Ishikawa (cell line): ENCODE measurements at regions not wholly inside any gene's neighbourhood (a gene's known extent, or its start where the extent isn't known, plus 50 kb on each side); places are given as distances from the start of the nearest gene placed in this dataset.

Experiments used
- CEBPB ChIP-seq: IDR thresholded peaks from 2 replicates; pipeline ENCODE4 v1.6.1; 2012
- CREB1 ChIP-seq: IDR thresholded peaks from 2 replicates; pipeline ENCODE4 v1.6.1; 2012; ENCODE audit warnings: low read depth
- EGR1 ChIP-seq: IDR thresholded peaks from 2 replicates; pipeline ENCODE4 v1.6.1; 2012
- EP300 ChIP-seq: IDR thresholded peaks from 2 replicates; pipeline ENCODE4 v1.6.1; 2012; ENCODE audit warnings: borderline replicate concordance
- FOXM1 ChIP-seq: IDR thresholded peaks from 2 replicates; pipeline ENCODE4 v1.6.1; 2012; ENCODE audit warnings: low read depth, borderline replicate concordance
- RAD21 ChIP-seq: IDR thresholded peaks from 2 replicates; pipeline ENCODE4 v1.6.1; 2012; ENCODE audit warnings: low read depth
- TAF1 ChIP-seq: IDR thresholded peaks from 2 replicates; pipeline ENCODE4 v1.6.1; 2012; ENCODE audit warnings: low read depth, mild to moderate bottlenecking
- USF1 ChIP-seq: IDR thresholded peaks from 2 replicates; pipeline ENCODE4 v1.6.1; 2012
- YY1 ChIP-seq: IDR thresholded peaks from 2 replicates; pipeline ENCODE4 v1.6.1; 2012; ENCODE audit warnings: low read depth
- TF ChIP-seq, protein P1 (sequence below): IDR thresholded peaks from 2 replicates; pipeline ENCODE4 v1.6.1; 2012; ENCODE audit warnings: low read depth, mild to moderate bottlenecking
- TF ChIP-seq, protein P2 (sequence below): IDR thresholded peaks from 2 replicates; pipeline ENCODE4 v1.6.1; 2012

GRCh38 chr11:27274854-27275395 lies 88.1 kb downstream of the CCDC34 start:
- TF ChIP-seq YY1 (no peak), EGR1 (no peak), FOXM1 (no peak), TAF1 (no peak), RAD21 (no peak), CREB1 (no peak), USF1 (no peak), EP300 (no peak), CEBPB (no peak)
- TF ChIP-seq, protein P1, sequence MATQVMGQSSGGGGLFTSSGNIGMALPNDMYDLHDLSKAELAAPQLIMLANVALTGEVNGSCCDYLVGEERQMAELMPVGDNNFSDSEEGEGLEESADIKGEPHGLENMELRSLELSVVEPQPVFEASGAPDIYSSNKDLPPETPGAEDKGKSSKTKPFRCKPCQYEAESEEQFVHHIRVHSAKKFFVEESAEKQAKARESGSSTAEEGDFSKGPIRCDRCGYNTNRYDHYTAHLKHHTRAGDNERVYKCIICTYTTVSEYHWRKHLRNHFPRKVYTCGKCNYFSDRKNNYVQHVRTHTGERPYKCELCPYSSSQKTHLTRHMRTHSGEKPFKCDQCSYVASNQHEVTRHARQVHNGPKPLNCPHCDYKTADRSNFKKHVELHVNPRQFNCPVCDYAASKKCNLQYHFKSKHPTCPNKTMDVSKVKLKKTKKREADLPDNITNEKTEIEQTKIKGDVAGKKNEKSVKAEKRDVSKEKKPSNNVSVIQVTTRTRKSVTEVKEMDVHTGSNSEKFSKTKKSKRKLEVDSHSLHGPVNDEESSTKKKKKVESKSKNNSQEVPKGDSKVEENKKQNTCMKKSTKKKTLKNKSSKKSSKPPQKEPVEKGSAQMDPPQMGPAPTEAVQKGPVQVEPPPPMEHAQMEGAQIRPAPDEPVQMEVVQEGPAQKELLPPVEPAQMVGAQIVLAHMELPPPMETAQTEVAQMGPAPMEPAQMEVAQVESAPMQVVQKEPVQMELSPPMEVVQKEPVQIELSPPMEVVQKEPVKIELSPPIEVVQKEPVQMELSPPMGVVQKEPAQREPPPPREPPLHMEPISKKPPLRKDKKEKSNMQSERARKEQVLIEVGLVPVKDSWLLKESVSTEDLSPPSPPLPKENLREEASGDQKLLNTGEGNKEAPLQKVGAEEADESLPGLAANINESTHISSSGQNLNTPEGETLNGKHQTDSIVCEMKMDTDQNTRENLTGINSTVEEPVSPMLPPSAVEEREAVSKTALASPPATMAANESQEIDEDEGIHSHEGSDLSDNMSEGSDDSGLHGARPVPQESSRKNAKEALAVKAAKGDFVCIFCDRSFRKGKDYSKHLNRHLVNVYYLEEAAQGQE, result no peak
- TF ChIP-seq, protein P2, sequence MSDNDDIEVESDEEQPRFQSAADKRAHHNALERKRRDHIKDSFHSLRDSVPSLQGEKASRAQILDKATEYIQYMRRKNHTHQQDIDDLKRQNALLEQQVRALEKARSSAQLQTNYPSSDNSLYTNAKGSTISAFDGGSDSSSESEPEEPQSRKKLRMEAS, result no peak
